H9 (cell line): ENCODE measurements at regions not wholly inside any gene's neighbourhood (a gene's known extent, or its start where the extent isn't known, plus 50 kb on each side); places are given as distances from the start of the nearest gene placed in this dataset.

Source experiments
- DNase-seq: peaks from one replicate; pipeline ENCODE4 v3.0.0-alpha.2; 2017
- H2AFZ ChIP-seq: one replicate; pipeline ENCODE4 v1.6.1; 2013; ENCODE audit warnings: mild to moderate bottlenecking, low read length, control low read depth, moderate library complexity
- H2AK5ac ChIP-seq: 2 replicates; pipeline ENCODE4 v1.6.1; 2013; ENCODE audit warnings: low read length, control low read depth, mixed read lengths; ENCODE audit not compliant: insufficient read length
- H2BK120ac ChIP-seq: one replicate; pipeline ENCODE4 v1.6.1; 2013; ENCODE audit warnings: low read depth, mild to moderate bottlenecking, low read length, control low read depth, inconsistent platforms; ENCODE audit not compliant: poor library complexity, severe bottlenecking
- H2BK12ac ChIP-seq: 2 replicates; pipeline ENCODE4 v1.6.1; 2013; ENCODE audit warnings: low read length, control low read depth, mixed read lengths, low read depth; ENCODE audit not compliant: insufficient read length
- H2BK15ac ChIP-seq: 2 replicates; pipeline ENCODE4 v1.6.1; 2013; ENCODE audit warnings: low read depth, low read length, control low read depth
- H2BK20ac ChIP-seq: one replicate; pipeline ENCODE4 v1.6.1; 2013; ENCODE audit warnings: low read depth, mild to moderate bottlenecking, low read length, control low read depth, inconsistent platforms; ENCODE audit not compliant: poor library complexity, severe bottlenecking
- H2BK5ac ChIP-seq: 2 replicates; pipeline ENCODE4 v1.6.1; 2013; ENCODE audit warnings: low read length, control low read depth, mixed read lengths; ENCODE audit not compliant: insufficient read length
- H3K14ac ChIP-seq: 2 replicates; pipeline ENCODE4 v1.6.1; 2013; ENCODE audit warnings: low read length, control low read depth; ENCODE audit not compliant: insufficient read depth
- H3K18ac ChIP-seq: 2 replicates; pipeline ENCODE4 v1.6.1; 2013; ENCODE audit warnings: low read depth, mild to moderate bottlenecking, mixed read lengths, low read length, control low read depth; ENCODE audit not compliant: insufficient read length
- H3K23ac ChIP-seq: 2 replicates; pipeline ENCODE4 v1.6.1; 2013; ENCODE audit warnings: low read length, control low read depth, mixed read lengths, low read depth; ENCODE audit not compliant: insufficient read length
- H3K23me2 ChIP-seq: 2 replicates; pipeline ENCODE4 v1.6.1; 2013; ENCODE audit warnings: low read depth, mild to moderate bottlenecking, mixed read lengths, low read length, control low read depth; ENCODE audit not compliant: insufficient read length, poor library complexity, severe bottlenecking
- H3K27ac ChIP-seq: 2 replicates; pipeline ENCODE4 v1.5.1; 2013; ENCODE audit warnings: low read length, control low read depth, mixed read lengths, low read depth; ENCODE audit not compliant: insufficient read length
- H3K27me3 ChIP-seq: 2 replicates; pipeline ENCODE4 v1.6.1; 2013; ENCODE audit warnings: low read length, control low read depth, inconsistent platforms; ENCODE audit not compliant: insufficient read depth
- H3K4ac ChIP-seq: 2 replicates; pipeline ENCODE4 v1.6.1; 2013; ENCODE audit warnings: low read depth, mild to moderate bottlenecking, control low read depth, inconsistent platforms, low read length, moderate library complexity
- H3K4me1 ChIP-seq: 2 replicates; pipeline ENCODE4 v1.6.1; 2013; ENCODE audit warnings: low read length, control low read depth, inconsistent platforms; ENCODE audit not compliant: insufficient read depth
- H3K4me2 ChIP-seq: 2 replicates; pipeline ENCODE4 v1.6.1; 2013; ENCODE audit warnings: low read length, control low read depth, mixed read lengths; ENCODE audit not compliant: insufficient read length, insufficient read depth
- H3K56ac ChIP-seq: 2 replicates; pipeline ENCODE4 v1.6.1; 2013; ENCODE audit warnings: low read depth, mild to moderate bottlenecking, mixed read lengths, low read length, control low read depth; ENCODE audit not compliant: insufficient read length
- H3K79me1 ChIP-seq: 2 replicates; pipeline ENCODE4 v1.6.1; 2013; ENCODE audit warnings: low read depth, mild to moderate bottlenecking, moderate library complexity, low read length, control low read depth, inconsistent platforms; ENCODE audit not compliant: insufficient read depth, poor library complexity, severe bottlenecking
- H3K79me2 ChIP-seq: 2 replicates; pipeline ENCODE4 v1.6.1; 2013; ENCODE audit warnings: low read length, control low read depth, inconsistent platforms; ENCODE audit not compliant: insufficient read depth
- H3K9ac ChIP-seq: 2 replicates; pipeline ENCODE4 v1.6.1; 2013; ENCODE audit warnings: low read length, control low read depth, mixed read lengths; ENCODE audit not compliant: insufficient read length; ENCODE audit errors: extremely low read depth
- H3K9me3 ChIP-seq: one replicate; pipeline ENCODE4 v1.6.1; 2013; ENCODE audit warnings: low read depth, low read length, inconsistent platforms; ENCODE audit not compliant: control insufficient read depth
- H3T11ph ChIP-seq: one replicate; pipeline ENCODE4 v1.6.1; 2013; ENCODE audit warnings: mild to moderate bottlenecking, low read length, control low read depth, inconsistent platforms
- H4K20me1 ChIP-seq: one replicate; pipeline ENCODE4 v1.6.1; 2013; ENCODE audit not compliant: control insufficient read depth, insufficient read length, insufficient read depth
- H4K5ac ChIP-seq: 2 replicates; pipeline ENCODE4 v1.6.1; 2013; ENCODE audit warnings: low read depth, mild to moderate bottlenecking, mixed read lengths, low read length, control low read depth; ENCODE audit not compliant: insufficient read length
- H4K8ac ChIP-seq: replicated peaks from 2 replicates; pipeline ENCODE4 v1.6.1; 2013; ENCODE audit warnings: low read length, control low read depth, mixed read lengths, low read depth; ENCODE audit not compliant: insufficient read length
- H4K91ac ChIP-seq: 2 replicates; pipeline ENCODE4 v1.6.1; 2013; ENCODE audit warnings: low read depth, mild to moderate bottlenecking, moderate library complexity, mixed read lengths, low read length, control low read depth; ENCODE audit not compliant: insufficient read length
- H3K27ac Mint-ChIP-seq, 3 experiments: 2 replicates in 2 of 3; 3 replicates in 1 of 3; pipeline ENCODE4 v1.8.0; 2020 to 2021; ENCODE audit warnings: mixed read lengths in 3 of 3, mild to moderate bottlenecking in 1 of 3, moderate library complexity in 1 of 3
- H3K27me3 Mint-ChIP-seq: 2 replicates; pipeline ENCODE4 v1.8.0; 2021; ENCODE audit warnings: low read depth, mild to moderate bottlenecking, moderate library complexity, mixed read lengths
- H3K36me3 Mint-ChIP-seq, 3 experiments: 2 replicates in 2 of 3; 3 replicates in 1 of 3; pipeline ENCODE4 v1.8.0; 2020 to 2021; ENCODE audit warnings: low read depth in 3 of 3, mixed read lengths in 3 of 3; ENCODE audit not compliant: insufficient read depth in 1 of 3
- H3K4me1 Mint-ChIP-seq, 2 experiments: 2 replicates each; pipeline ENCODE4 v1.8.0; 2020; ENCODE audit warnings: mixed read lengths in 2 of 2
- H3K4me3 Mint-ChIP-seq, 2 experiments: 2 replicates in 1 of 2; 3 replicates in 1 of 2; pipeline ENCODE4 v1.8.0; 2020 to 2021; ENCODE audit warnings: mild to moderate bottlenecking in 2 of 2, mixed read lengths in 2 of 2, moderate library complexity in 1 of 2
- H3K9me3 Mint-ChIP-seq, 2 experiments: 2 replicates in 1 of 2; 3 replicates in 1 of 2; pipeline ENCODE4 v1.8.0; 2020; ENCODE audit warnings: mild to moderate bottlenecking in 2 of 2, mixed read lengths in 2 of 2, moderate library complexity in 1 of 2
- CTCF ChIP-seq: fragments of 200-600 bp; sonication (generic); conservative IDR thresholded peaks from 3 replicates; pipeline ENCODE4 v1.8.0; 2021; ENCODE audit warnings: antibody characterized with exemption, mild to moderate bottlenecking

DNA sequence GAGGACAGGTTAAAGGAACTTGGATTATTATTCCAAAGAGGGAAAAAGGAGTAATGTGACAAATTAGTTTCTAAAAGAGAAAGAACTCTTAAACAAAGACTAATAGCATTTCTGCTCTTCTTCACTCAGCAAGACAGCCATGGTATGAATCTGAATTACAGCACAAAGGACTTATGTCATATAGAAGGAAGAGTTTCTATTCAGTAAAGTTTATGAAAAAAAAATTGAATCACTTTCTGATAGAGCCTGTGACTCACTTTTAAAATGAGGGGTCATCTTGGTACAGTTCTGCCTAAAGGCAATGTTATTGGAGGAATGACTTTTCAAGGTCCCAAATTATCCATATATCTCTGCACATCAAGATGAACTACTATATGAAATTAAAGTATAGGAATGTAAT, 101.7 kb downstream of the DUSP6 start:
- H3K4me3 Mint-ChIP-seq: no peak overlapping the region

More for the DNA sequence above, 101.7 kb downstream of the DUSP6 start:
- no peak for TF ChIP-seq CTCF
- peaks cover 3% of the 10 kb centered on the region for H3K27me3 ChIP-seq
- H2BK15ac ChIP-seq: no peak overlapping the region
- H2AK5ac ChIP-seq: no peak overlapping the region
- no peak for DNase-seq
- H3K4me1 ChIP-seq: peaks cover 10% of the 10 kb centered on the region; the same call in 1 of the 2 replicates
- peaks cover 22 to 31% of the 10 kb centered on the region in 2 experiments for H3K4me1 Mint-ChIP-seq
- H2BK20ac ChIP-seq: no peak overlapping the region
- no peaks in the 10 kb centered on the region for H3K79me2 ChIP-seq
- no peaks in the 10 kb centered on the region for H3K9me3 Mint-ChIP-seq
- no peak overlapping the region for H2BK5ac ChIP-seq
- H3K14ac ChIP-seq: no peak overlapping the region
- no peaks in the 10 kb centered on the region for H4K20me1 ChIP-seq
- H2AFZ ChIP-seq: no peak overlapping the region
- no peaks in the 10 kb centered on the region for H3K23me2 ChIP-seq
- H3K79me1 ChIP-seq: no peaks in the 10 kb centered on the region
- H3K36me3 Mint-ChIP-seq: no peaks in the 10 kb centered on the region; a peak in 2 of 7 replicates
- no peak overlapping the region for H3K27ac ChIP-seq
- peaks cover 22% of the 10 kb centered on the region for H3K27me3 Mint-ChIP-seq
- H3K23ac ChIP-seq: no peak overlapping the region
- H4K91ac ChIP-seq: no peak overlapping the region
- no peak overlapping the region for H3K56ac ChIP-seq
- H4K8ac ChIP-seq: no peak overlapping the region
- H3K4ac ChIP-seq: no peak overlapping the region
- H3K18ac ChIP-seq: no peak overlapping the region
- no peak overlapping the region for H2BK120ac ChIP-seq
- no peak overlapping the region for H2BK12ac ChIP-seq
- H3T11ph ChIP-seq: no peak overlapping the region
- no peak overlapping the region for H4K5ac ChIP-seq
- no peak overlapping the region for H3K27ac Mint-ChIP-seq
- H3K9ac ChIP-seq: no peak overlapping the region
- H3K4me2 ChIP-seq: no peak overlapping the region
- H3K9me3 ChIP-seq: no peaks in the 10 kb centered on the region
